ENCODE measurements at regions not wholly inside any gene's neighbourhood (a gene's known extent, or its start where the extent isn't known, plus 50 kb on each side); places are given as distances from the start of the nearest gene placed in this dataset.

DNA sequence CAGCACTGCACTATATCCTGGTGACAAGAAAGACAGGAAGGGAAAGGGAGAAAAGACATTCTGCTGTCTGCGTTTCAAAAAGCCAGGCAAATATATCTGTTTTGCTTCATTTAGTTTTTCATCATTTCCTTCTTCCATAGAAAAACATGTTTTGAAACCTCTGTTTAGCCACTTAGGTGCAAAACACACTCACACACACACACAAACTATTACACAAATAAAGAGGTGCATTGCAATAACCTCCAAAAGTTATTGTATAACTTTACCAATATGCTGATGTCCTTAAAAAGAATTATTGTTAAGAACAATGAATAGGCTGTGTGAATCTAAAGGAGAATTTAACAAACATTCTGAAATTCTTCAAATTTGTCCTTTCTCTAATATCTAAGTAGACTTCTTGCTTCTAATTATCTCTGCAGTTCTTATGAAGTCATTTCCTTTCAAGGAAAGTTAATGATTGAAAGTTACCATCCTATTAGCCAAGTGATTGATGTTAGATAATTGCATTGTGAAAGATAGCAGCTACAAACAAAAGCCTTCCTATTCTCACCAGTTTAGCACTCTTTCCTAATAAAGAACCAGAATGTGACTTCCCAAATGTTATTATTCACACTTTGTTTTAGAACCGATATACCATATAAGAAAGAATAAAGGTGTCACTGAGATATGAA is 516.7 kb downstream of the KCNJ3 start:
- Mint-ChIP-seq H3K4me1 (no peaks in the 10 kb centered on the region), H3K9me3 (no peaks in the 10 kb centered on the region), H3K36me3 (ENCODE audit: low read depth) (no peaks in the 10 kb centered on the region), H3K27ac (no peak overlapping the region), H3K4me3 (no peak overlapping the region), H3K27me3 (no peaks in the 10 kb centered on the region)
- ChIA-PET CTCF (no interaction called here), POLR2A (no interaction called here)
- intact Hi-C loops (cut with micrococcal nuclease), result no loop called here
- TF ChIP-seq CTCF (IDR thresholded peaks at IDR 0.05), result no peak
- ATAC-seq (ENCODE audit: low read depth) (no peak), DNase-seq (no peak)

- peak; percentile 31 for TF ChIP-seq CTCF (IDR thresholded peaks at IDR 0.05)
- H3K36me3 Mint-ChIP-seq (ENCODE audit: low read depth), result no peaks in the 10 kb centered on the region
- ChIA-PET CTCF (no interaction called here), POLR2A (no interaction called here)
- no peaks in the 10 kb centered on the region for H3K4me1 Mint-ChIP-seq
- H3K27ac Mint-ChIP-seq, result no peak overlapping the region
- H3K4me3 Mint-ChIP-seq, result no peak overlapping the region
- no peak for DNase-seq
- intact Hi-C loops (cut with micrococcal nuclease), result no loop called here
- no peak for ATAC-seq (ENCODE audit: low read depth)
- no peaks in the 10 kb centered on the region for H3K9me3 Mint-ChIP-seq
- no peaks in the 10 kb centered on the region for H3K27me3 Mint-ChIP-seq
Measured at GRCh38 chr2:155209696-155210450, 511.4 kb downstream of the KCNJ3 start.

- ATAC-seq (ENCODE audit: low read depth) (no peak), DNase-seq (no peak)
- ChIA-PET POLR2A (no interaction called here), CTCF (no interaction called here)
- no peak for TF ChIP-seq CTCF (IDR thresholded peaks at IDR 0.05)
- no peaks in the 10 kb centered on the region for H3K36me3 Mint-ChIP-seq (ENCODE audit: low read depth)
- no peak overlapping the region for H3K27ac Mint-ChIP-seq
- no peaks in the 10 kb centered on the region for H3K4me1 Mint-ChIP-seq
- no peaks in the 10 kb centered on the region for H3K9me3 Mint-ChIP-seq
- no peaks in the 10 kb centered on the region for H3K27me3 Mint-ChIP-seq
- intact Hi-C loops (cut with micrococcal nuclease), result no loop called here
- no peak overlapping the region for H3K4me3 Mint-ChIP-seq
Measured at GRCh38 chr2:155203178-155203577, 504.7 kb downstream of the KCNJ3 start.

GRCh38 chr2:155200753-155201152 is 502.3 kb downstream of the KCNJ3 start:
- H3K9me3 Mint-ChIP-seq, result no peaks in the 10 kb centered on the region
- no peak overlapping the region for H3K27ac Mint-ChIP-seq
- TF ChIP-seq CTCF (IDR thresholded peaks at IDR 0.05), result no peak
- no peaks in the 10 kb centered on the region for H3K36me3 Mint-ChIP-seq (ENCODE audit: low read depth)
- ChIA-PET POLR2A (no interaction called here), CTCF (no interaction called here)
- H3K27me3 Mint-ChIP-seq, result no peaks in the 10 kb centered on the region
- intact Hi-C loops (cut with micrococcal nuclease), result no loop called here
- no peaks in the 10 kb centered on the region for H3K4me1 Mint-ChIP-seq
- no peak overlapping the region for H3K4me3 Mint-ChIP-seq
- ATAC-seq (ENCODE audit: low read depth) (no peak), DNase-seq (no peak)

DNA sequence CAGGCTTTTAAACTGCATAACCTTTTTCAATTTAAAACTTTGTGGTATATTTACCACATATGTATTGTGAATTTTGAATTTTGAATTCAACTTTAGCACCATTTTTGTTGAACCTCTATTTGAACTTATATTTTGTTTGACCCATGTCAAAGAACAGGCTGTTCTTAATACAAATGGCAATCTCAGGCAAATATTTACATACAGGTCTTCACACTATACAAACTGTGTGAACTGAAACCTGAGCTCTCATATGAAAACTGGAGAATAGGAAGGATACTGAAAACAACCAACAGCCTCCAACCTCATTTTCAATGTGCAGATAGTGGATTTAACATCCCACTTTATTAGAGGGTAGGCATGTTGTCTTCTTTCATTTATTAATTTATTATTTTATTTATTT is 491.8 kb downstream of the KCNJ3 start:
- H3K4me1 Mint-ChIP-seq, result no peaks in the 10 kb centered on the region
- ATAC-seq (ENCODE audit: low read depth) (no peak), DNase-seq (no peak)
- CTCF ChIA-PET, result no interaction called here
- H3K27me3 Mint-ChIP-seq, result no peaks in the 10 kb centered on the region
- intact Hi-C loops (cut with micrococcal nuclease), result no loop called here
- no peak for TF ChIP-seq CTCF (IDR thresholded peaks at IDR 0.05)
- H3K9me3 Mint-ChIP-seq, result peaks cover 2% of the 10 kb centered on the region
- H3K4me3 Mint-ChIP-seq, result no peak overlapping the region
- no peaks in the 10 kb centered on the region for H3K36me3 Mint-ChIP-seq (ENCODE audit: low read depth)
- POLR2A ChIA-PET, result no interaction called here
- no peak overlapping the region for H3K27ac Mint-ChIP-seq

All from activated B cell treated with CpG ODN at 0.5 μM for 24 hours (primary cell).